ENCODE measurements at regions not wholly inside any gene's neighbourhood (a gene's known extent, or its start where the extent isn't known, plus 50 kb on each side); places are given as distances from the start of the nearest gene placed in this dataset.

DNA sequence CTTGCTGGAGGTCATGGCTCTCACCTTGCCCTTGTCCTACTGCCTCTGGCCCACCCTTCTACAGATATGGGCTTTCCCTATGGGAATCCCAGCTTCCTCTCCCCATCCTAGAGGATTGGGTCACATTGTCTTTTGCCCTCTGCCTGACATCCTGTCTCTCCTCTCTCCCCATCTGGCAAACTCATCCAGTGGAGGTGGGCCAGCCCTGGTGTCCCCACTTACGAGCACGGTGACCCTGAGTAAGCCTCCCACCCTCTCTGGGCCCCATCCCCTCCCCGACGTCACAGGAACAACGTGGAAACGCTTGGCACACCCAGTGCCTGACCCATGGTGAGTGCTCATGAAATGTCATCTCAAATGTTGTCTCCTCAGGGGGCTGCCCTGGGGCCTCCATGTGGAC is 56.1 kb upstream of the ID3 start:
- DNase-seq (ENCODE audit: low read depth): no peak

DNA sequence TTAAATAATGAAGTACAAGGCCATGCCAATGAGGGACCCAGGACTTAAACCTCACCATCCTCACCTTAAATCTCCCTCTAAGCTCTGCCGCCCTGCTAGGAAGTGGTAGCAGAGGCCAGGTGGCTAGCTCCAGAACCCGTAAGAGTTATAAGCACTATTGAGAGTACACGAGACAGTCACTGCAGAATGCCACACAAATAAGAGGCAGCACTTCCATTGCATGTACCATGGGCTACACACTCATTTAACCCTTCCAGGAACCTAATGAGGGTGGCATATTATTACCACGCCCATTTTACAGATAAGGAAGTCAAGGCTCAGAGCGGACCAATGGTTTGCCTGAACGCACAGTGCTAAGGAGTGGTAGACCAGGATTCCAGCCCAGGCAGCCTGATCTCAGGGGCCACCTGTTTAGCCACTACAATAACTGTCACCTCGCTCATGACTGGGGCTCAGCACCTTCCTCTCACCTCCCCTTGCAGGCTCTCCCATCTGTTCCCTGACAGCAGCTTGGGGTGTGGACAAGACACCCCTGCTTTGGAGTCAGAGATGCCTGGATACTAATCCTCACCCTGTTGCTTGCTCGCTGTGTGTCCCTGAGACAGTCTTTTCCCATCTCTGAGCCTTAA is 54.8 kb upstream of the ID3 start:
- DNase-seq (ENCODE audit: low read depth): no peak

DNA sequence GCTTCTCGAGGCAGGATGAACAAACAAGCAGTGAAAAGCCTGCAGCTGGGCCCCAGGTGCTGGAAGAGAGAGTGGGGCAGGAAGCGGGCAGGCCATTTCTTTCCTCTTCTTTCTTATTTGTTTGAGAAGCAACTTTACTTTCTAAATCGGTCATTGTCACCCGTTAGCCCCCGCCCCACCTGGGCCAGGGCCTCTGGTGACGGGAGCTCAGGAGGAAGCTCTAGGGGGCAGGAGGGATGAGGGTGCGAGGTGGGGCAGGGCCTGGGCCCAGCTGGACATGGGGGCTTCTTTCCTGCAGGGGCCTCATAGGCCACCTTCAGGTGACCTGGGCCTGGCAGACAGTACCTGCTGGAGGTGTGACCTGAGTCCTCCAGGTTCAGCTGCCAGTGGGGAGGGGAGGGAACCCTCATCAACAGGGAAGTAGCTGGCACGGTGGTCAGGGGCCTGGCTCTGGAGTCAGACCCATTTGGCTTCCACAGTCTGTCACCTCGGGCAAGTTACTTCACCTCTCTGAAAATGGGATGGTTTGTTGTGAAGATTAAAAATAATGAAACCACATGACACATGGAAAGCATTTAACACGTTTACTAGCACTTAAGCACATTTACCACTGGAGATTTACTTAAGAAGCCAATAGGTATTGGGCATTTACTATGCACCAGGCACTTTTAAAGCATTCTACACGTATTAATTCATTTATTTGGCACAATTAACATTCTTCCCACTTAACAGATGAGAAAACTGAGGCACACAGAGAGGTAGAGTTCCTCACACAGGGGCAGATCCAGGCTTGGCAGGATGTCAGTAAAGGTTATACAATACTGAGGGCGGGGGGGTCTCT is 54.1 kb upstream of the ID3 start:
- DNase-seq (ENCODE audit: low read depth): no peak

DNA sequence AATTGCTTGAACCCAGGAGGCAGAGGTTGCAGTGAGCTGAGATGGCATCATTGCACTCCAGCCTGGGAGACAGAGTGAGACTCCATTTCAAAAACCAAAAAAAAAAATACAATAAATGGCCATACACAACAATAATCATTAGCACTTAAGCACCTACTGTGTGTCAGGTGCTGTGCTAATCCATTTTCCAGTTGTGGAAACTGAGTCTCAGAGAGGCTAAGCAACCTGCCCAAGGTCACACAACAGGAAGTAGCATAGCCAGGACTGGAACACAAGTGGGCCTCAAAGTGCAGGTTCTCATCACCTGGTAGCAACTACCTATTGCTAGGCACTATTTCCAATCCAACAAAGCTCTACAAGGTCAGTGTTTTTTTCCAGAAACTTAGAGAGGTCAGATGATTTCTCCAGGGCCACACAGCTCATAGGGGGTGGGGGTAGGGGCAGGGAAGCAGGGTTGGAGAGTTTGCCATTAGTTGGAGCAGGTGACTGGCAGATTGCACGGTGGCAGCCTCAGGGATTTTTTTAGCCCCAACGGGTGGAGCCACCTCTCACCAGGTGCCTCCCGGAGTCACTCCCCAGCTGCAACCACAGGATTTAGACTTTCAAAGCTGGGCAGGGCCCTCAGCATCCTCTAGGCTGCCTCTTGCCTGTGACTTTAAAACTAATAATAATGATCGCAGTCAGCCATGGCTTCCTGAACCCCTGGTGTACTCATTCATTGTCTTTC is 52.5 kb upstream of the ID3 start:
- no peak for DNase-seq (ENCODE audit: low read depth)

DNA sequence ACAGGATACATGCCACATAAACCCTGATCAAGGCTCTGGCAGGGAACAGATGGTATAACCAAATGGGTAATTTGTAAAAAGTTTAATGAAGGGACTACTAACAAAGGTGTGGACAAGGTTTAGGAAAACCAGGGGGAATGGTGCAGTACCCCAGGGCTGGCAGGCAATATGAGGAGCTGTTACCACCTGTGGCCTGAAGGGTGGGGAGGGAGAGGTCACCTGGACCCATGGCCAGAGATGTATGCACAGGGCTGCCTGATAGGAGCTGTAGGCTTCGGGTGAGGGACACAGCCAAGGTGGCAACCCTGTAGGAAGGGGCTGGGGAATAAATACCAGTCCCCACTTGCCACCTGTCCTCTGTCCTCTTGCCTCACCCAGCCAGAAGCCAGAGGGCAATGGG is 51.4 kb upstream of the ID3 start:
- DNase-seq (ENCODE audit: low read depth): no peak

DNA sequence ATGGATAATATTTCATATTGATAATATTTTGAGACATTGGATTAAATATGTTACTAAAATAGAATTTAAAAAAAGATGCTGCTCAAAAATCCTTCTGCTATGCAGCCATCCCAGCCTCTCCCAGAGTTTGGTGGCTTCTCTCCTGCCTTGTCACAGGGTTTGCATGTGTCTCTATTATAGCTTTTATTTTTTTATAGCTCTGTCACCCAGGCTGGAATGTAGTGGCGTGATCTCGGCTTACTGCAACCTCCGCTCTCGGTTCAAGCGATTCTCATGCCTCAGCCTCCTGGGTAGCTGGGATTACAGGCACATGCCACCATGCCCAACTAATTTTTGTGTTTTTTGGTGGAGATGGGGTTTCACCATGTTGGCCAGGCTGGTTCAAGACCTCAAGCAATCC is 50.7 kb upstream of the ID3 start:
- no peak for DNase-seq (ENCODE audit: low read depth)
